HG03103 (cell line): ENCODE measurements at regions not wholly inside any gene's neighbourhood (a gene's known extent, or its start where the extent isn't known, plus 50 kb on each side); places are given as distances from the start of the nearest gene placed in this dataset.

Experiments
- ATAC-seq: cut with Tn5 transposase; IDR thresholded peaks from one replicate; pipeline ENCODE4 v1.9.1; 2021; ENCODE audit warnings: low read depth; ENCODE audit not compliant: unreplicated experiment

GRCh38 chr11:80524349-80524748 lies 1083.5 kb upstream of the TENM4 start:
- no peak for ATAC-seq

GRCh38 chr11:80523057-80523456 lies 1082.2 kb upstream of the TENM4 start:
- no peak for ATAC-seq

- ATAC-seq = no peak
These were observed 1080.8 kb upstream of the TENM4 start for GRCh38 chr11:80521592-80521991.

GRCh38 chr11:80520507-80520887 lies 1079.7 kb upstream of the TENM4 start:
- no peak for ATAC-seq

- ATAC-seq = no peak
These were observed 1079.0 kb upstream of the TENM4 start for GRCh38 chr11:80519596-80520506.

- ATAC-seq = no peak
These were observed 1076.9 kb upstream of the TENM4 start for GRCh38 chr11:80517701-80518100.

GRCh38 chr11:80515097-80515496 lies 1074.3 kb upstream of the TENM4 start:
- no peak for ATAC-seq

GRCh38 chr11:80512491-80512890 lies 1071.7 kb upstream of the TENM4 start:
- ATAC-seq = no peak

GRCh38 chr11:80505771-80506170 lies 1064.9 kb upstream of the TENM4 start:
- no peak for ATAC-seq

- no peak for ATAC-seq
These were observed 1063.2 kb upstream of the TENM4 start for GRCh38 chr11:80503990-80504389.

- ATAC-seq = no peak
These were observed 1061.7 kb upstream of the TENM4 start for GRCh38 chr11:80502511-80502910.

GRCh38 chr11:80495116-80495515 lies 1054.3 kb upstream of the TENM4 start:
- no peak for ATAC-seq

- no peak for ATAC-seq
These were observed 1047.1 kb upstream of the TENM4 start for GRCh38 chr11:80487952-80488351.

- no peak for ATAC-seq
These were observed 1045.8 kb upstream of the TENM4 start for GRCh38 chr11:80486678-80487077.

GRCh38 chr11:80477178-80477577 lies 1036.3 kb upstream of the TENM4 start:
- ATAC-seq = no peak

- no peak for ATAC-seq
These were observed 1032.7 kb upstream of the TENM4 start for GRCh38 chr11:80473562-80473961.

- no peak for ATAC-seq
These were observed 1029.0 kb upstream of the TENM4 start for GRCh38 chr11:80469871-80470270.

GRCh38 chr11:80466570-80466969 lies 1025.7 kb upstream of the TENM4 start:
- no peak for ATAC-seq

- ATAC-seq = no peak
These were observed 1021.4 kb upstream of the TENM4 start for GRCh38 chr11:80462211-80462610.

GRCh38 chr11:80458376-80458775 lies 1017.5 kb upstream of the TENM4 start:
- ATAC-seq = no peak

GRCh38 chr11:80457823-80458222 lies 1017.0 kb upstream of the TENM4 start:
- no peak for ATAC-seq

GRCh38 chr11:80455818-80456217 lies 1015.0 kb upstream of the TENM4 start:
- no peak for ATAC-seq
